ENCODE measurements at regions not wholly inside any gene's neighbourhood (a gene's known extent, or its start where the extent isn't known, plus 50 kb on each side); places are given as distances from the start of the nearest gene placed in this dataset.

- no peaks in the 10 kb centered on the region for H3K27me3 ChIP-seq (ENCODE audit: control insufficient read depth in 4 of 4, insufficient read depth in 4 of 4, low read length in 3 of 4)
- H3K4me3 ChIP-seq (ENCODE audit: low read depth in 1 of 3, low read length in 3 of 3): no peak overlapping the region
- no peaks in the 10 kb centered on the region for H3K4me1 ChIP-seq (ENCODE audit: control insufficient read depth in 4 of 4, insufficient read depth in 4 of 4, low read length in 3 of 4)
- no peak for TF ChIP-seq HNF4G (IDR thresholded peaks at IDR 0.05)
- TF ChIP-seq GABPA (IDR thresholded peaks at IDR 0.05 in 1 of 2, conservative IDR thresholded peaks at IDR 0.05 in 1 of 2): no peak
- no peak for TF ChIP-seq ATF3 (IDR thresholded peaks at IDR 0.05)
- no peak overlapping the region for H3K9ac ChIP-seq (ENCODE audit: low read depth in 1 of 2, low read length in 2 of 2)
- no peak for DNase-seq (ENCODE audit: low spot score)
- no peak overlapping the region for H3K27ac ChIP-seq (ENCODE audit: low read depth in 1 of 2, low read length in 2 of 2)
- no peaks in the 10 kb centered on the region for H3K36me3 ChIP-seq (ENCODE audit: control insufficient read depth in 4 of 4, insufficient read depth in 3 of 4, low read depth in 1 of 4, low read length in 3 of 4)
- H3K9me3 ChIP-seq (ENCODE audit: control insufficient read depth in 4 of 4, low read length in 3 of 4): no peaks in the 10 kb centered on the region
Observed at GRCh38 chr10:9900751-9901150, 1116.9 kb upstream of the CELF2 start.

GRCh38 chr10:9901971-9902370, 1115.7 kb upstream of the CELF2 start:
- 65% methylated on average over 1 of the region's 1 CpG for WGBS
- no peak for TF ChIP-seq MAX (IDR thresholded peaks at IDR 0.05)
- TF ChIP-seq REST (IDR thresholded peaks at IDR 0.05): no peak
- no peak for TF ChIP-seq GABPA (IDR thresholded peaks at IDR 0.05 in 1 of 2, conservative IDR thresholded peaks at IDR 0.05 in 1 of 2)
- TF ChIP-seq HNF4A (conservative IDR thresholded peaks at IDR 0.05): no peak
- TF ChIP-seq ATF3 (IDR thresholded peaks at IDR 0.05): no peak
- no peak for TF ChIP-seq CTCF (IDR thresholded peaks at IDR 0.05; ENCODE audit: low read depth, low read length, missing input control)
- no peak for TF ChIP-seq RXRA (IDR thresholded peaks at IDR 0.05)
- no peak for TF ChIP-seq NR2F2 (IDR thresholded peaks at IDR 0.05)
- no peak for TF ChIP-seq SP1 (IDR thresholded peaks at IDR 0.05)
- no peak for TF ChIP-seq JUND (IDR thresholded peaks at IDR 0.05)
- TF ChIP-seq ZBTB33 (IDR thresholded peaks at IDR 0.05): no peak
- no peak for TF ChIP-seq EGR1 (IDR thresholded peaks at IDR 0.05; ENCODE audit: low read depth in 2 of 2)
- TF ChIP-seq YY1 (IDR thresholded peaks at IDR 0.05): no peak
- no peak for TF ChIP-seq FOXA1 (IDR thresholded peaks at IDR 0.05)
- TF ChIP-seq HNF4G (IDR thresholded peaks at IDR 0.05): no peak
- no peak for TF ChIP-seq RAD21 (IDR thresholded peaks at IDR 0.05)
- TF ChIP-seq FOXA2 (IDR thresholded peaks at IDR 0.05): no peak
- no peak for TF ChIP-seq TAF1 (conservative IDR thresholded peaks at IDR 0.05)
- no peak overlapping the region for H3K27ac ChIP-seq (ENCODE audit: low read depth in 1 of 2, low read length in 2 of 2)
- no peak overlapping the region for H3K4me3 ChIP-seq (ENCODE audit: low read depth in 1 of 3, low read length in 3 of 3)
- H3K36me3 ChIP-seq (ENCODE audit: control insufficient read depth in 4 of 4, insufficient read depth in 3 of 4, low read depth in 1 of 4, low read length in 3 of 4): no peaks in the 10 kb centered on the region
- peaks cover 0 to 2% (median 0%) of the 10 kb centered on the region in 4 donors for H3K9me3 ChIP-seq (ENCODE audit: control insufficient read depth in 4 of 4, low read length in 3 of 4)
- no peak overlapping the region for H3K9ac ChIP-seq (ENCODE audit: low read depth in 1 of 2, low read length in 2 of 2)
- no peaks in the 10 kb centered on the region for H3K4me1 ChIP-seq (ENCODE audit: control insufficient read depth in 4 of 4, insufficient read depth in 4 of 4, low read length in 3 of 4)
- DNase-seq (ENCODE audit: low spot score): no peak
- no peaks in the 10 kb centered on the region for H3K27me3 ChIP-seq (ENCODE audit: control insufficient read depth in 4 of 4, insufficient read depth in 4 of 4, low read length in 3 of 4)
